ENCODE measurements at regions not wholly inside any gene's neighbourhood (a gene's known extent, or its start where the extent isn't known, plus 50 kb on each side); places are given as distances from the start of the nearest gene placed in this dataset.

GRCh38 chr2:221063568-221063967 is 508.5 kb downstream of the EPHA4 start:
- DNase-seq (ENCODE audit: low spot score), result no peak

- DNase-seq (ENCODE audit: low spot score), result no peak
Measured at GRCh38 chr2:221064058-221064854, 507.8 kb downstream of the EPHA4 start.

GRCh38 chr2:221064880-221065279 is 507.2 kb downstream of the EPHA4 start:
- no peak for DNase-seq (ENCODE audit: low spot score)

- no peak for DNase-seq (ENCODE audit: low spot score)
Measured at GRCh38 chr2:221068123-221068522, 504.0 kb downstream of the EPHA4 start.

GRCh38 chr2:221070106-221070505 is 502.0 kb downstream of the EPHA4 start:
- DNase-seq (ENCODE audit: low spot score), result no peak

- no peak for DNase-seq (ENCODE audit: low spot score)
Measured at GRCh38 chr2:221073326-221074049, 498.6 kb downstream of the EPHA4 start.

- no peak for DNase-seq (ENCODE audit: low spot score)
Measured at GRCh38 chr2:221074238-221074637, 497.9 kb downstream of the EPHA4 start.

- DNase-seq (ENCODE audit: low spot score), result no peak
Measured at GRCh38 chr2:221075203-221075602, 496.9 kb downstream of the EPHA4 start.

- DNase-seq (ENCODE audit: low spot score), result no peak
Measured at GRCh38 chr2:221077251-221077650, 494.9 kb downstream of the EPHA4 start.

GRCh38 chr2:221077799-221078198 is 494.3 kb downstream of the EPHA4 start:
- no peak for DNase-seq (ENCODE audit: low spot score)

GRCh38 chr2:221085341-221085900 is 486.7 kb downstream of the EPHA4 start:
- DNase-seq (ENCODE audit: low spot score), result no peak

GRCh38 chr2:221085936-221086335 is 486.2 kb downstream of the EPHA4 start:
- no peak for DNase-seq (ENCODE audit: low spot score)

GRCh38 chr2:221087779-221088178 is 484.3 kb downstream of the EPHA4 start:
- no peak for DNase-seq (ENCODE audit: low spot score)

GRCh38 chr2:221088506-221088905 is 483.6 kb downstream of the EPHA4 start:
- DNase-seq (ENCODE audit: low spot score), result no peak

- DNase-seq (ENCODE audit: low spot score), result no peak
Measured at GRCh38 chr2:221095356-221095755, 476.7 kb downstream of the EPHA4 start.

GRCh38 chr2:221096706-221097567 is 475.2 kb downstream of the EPHA4 start:
- no peak for DNase-seq (ENCODE audit: low spot score)

- DNase-seq (ENCODE audit: low spot score), result no peak
Measured at GRCh38 chr2:221097568-221097915, 474.6 kb downstream of the EPHA4 start.

GRCh38 chr2:221097949-221098348 is 474.2 kb downstream of the EPHA4 start:
- no peak for DNase-seq (ENCODE audit: low spot score)

- no peak for DNase-seq (ENCODE audit: low spot score)
Measured at GRCh38 chr2:221100467-221101089, 471.5 kb downstream of the EPHA4 start.

GRCh38 chr2:221102896-221103688 is 469.0 kb downstream of the EPHA4 start:
- DNase-seq (ENCODE audit: low spot score), result no peak

GRCh38 chr2:221103930-221104329 is 468.2 kb downstream of the EPHA4 start:
- no peak for DNase-seq (ENCODE audit: low spot score)
